ENCODE measurements at regions not wholly inside any gene's neighbourhood (a gene's known extent, or its start where the extent isn't known, plus 50 kb on each side); places are given as distances from the start of the nearest gene placed in this dataset.

DNA sequence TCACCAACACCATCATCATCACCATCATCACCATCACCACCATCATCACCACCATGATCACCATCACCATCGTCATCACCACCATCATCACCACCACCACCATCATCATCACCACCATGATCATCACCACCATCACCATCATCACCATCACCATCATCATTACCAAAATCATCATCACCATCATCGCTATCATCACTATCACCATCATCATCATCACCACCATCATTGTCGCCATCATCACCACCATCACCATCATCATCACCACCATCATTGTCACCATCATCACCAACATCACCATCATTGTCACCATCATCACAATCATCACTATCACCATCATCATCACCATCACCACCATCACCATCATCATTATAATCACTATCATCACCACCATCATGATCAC lies 893.5 kb downstream of the TBC1D22A start:
- Histone ChIP-seq H3K27me3 (replicated peaks in 1 of 7) (peaks cover 0 to 11% (median 0%) of the 10 kb centered on the region in 7 donors), H3K4me1 (no peaks in the 10 kb centered on the region), H3K36me3 (no peaks in the 10 kb centered on the region), H3K27ac (no peak overlapping the region), H3K4me3 (no peak overlapping the region), H3K9me3 (peaks cover 0 to 2% (median 0%) of the 10 kb centered on the region in 8 donors)
- 62 to 64% (median 63%) methylated on average over 3 of the region's 3 CpGs for WGBS, 5 donors
- no peak for TF ChIP-seq POLR2A (IDR thresholded peaks at IDR 0.05)
- no peak for TF ChIP-seq POLR2AphosphoS5 (IDR thresholded peaks at IDR 0.05)
- TF ChIP-seq, protein P1, sequence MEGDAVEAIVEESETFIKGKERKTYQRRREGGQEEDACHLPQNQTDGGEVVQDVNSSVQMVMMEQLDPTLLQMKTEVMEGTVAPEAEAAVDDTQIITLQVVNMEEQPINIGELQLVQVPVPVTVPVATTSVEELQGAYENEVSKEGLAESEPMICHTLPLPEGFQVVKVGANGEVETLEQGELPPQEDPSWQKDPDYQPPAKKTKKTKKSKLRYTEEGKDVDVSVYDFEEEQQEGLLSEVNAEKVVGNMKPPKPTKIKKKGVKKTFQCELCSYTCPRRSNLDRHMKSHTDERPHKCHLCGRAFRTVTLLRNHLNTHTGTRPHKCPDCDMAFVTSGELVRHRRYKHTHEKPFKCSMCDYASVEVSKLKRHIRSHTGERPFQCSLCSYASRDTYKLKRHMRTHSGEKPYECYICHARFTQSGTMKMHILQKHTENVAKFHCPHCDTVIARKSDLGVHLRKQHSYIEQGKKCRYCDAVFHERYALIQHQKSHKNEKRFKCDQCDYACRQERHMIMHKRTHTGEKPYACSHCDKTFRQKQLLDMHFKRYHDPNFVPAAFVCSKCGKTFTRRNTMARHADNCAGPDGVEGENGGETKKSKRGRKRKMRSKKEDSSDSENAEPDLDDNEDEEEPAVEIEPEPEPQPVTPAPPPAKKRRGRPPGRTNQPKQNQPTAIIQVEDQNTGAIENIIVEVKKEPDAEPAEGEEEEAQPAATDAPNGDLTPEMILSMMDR (IDR thresholded peaks at IDR 0.05 in 8 of 11, conservative IDR thresholded peaks at IDR 0.05 in 3 of 11): no peak
- no peak for DNase-seq
- intact Hi-C loops (cut with DNase I; ENCODE audit: low total_unique reads): no loop called here

DNA sequence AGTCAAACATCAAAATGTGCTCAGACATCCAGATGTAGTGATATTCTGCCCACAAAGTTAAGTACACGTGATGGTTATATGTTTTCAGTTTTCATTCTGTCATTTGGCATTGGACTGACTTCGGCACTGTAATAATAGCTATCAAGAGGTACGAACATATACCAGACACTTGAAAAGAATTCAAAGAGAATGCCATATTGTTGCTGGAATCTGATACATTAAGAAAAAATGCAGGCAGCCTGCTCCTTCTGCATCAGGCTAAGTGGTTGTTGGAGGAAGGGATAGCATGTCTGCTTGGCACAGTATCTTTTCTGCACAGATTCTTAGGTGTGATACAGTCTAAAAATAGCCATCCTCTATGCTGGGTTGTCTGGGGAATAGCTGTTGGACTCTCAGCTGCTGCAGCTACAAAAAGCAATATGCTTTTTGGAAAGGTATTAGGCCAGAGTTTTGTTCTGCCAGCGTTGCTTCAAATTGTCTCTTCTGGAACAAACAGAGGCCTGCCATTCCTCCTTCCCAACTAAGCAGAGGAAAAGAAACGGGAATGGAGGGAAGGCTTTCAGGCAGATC lies 892.6 kb downstream of the TBC1D22A start:
- Histone ChIP-seq H3K9me3 (peaks cover 0 to 2% (median 0%) of the 10 kb centered on the region in 8 donors), H3K36me3 (no peaks in the 10 kb centered on the region), H3K27me3 (replicated peaks in 1 of 7) (peaks cover 0 to 11% (median 0%) of the 10 kb centered on the region in 7 donors), H3K4me1 (no peaks in the 10 kb centered on the region), H3K4me3 (no peak overlapping the region), H3K27ac (no peak overlapping the region)
- WGBS, 5 donors: 79 to 92% (median 85%) methylated on average over 5 of the region's 5 CpGs
- TF ChIP-seq, protein P1 (IDR thresholded peaks at IDR 0.05 in 8 of 11, conservative IDR thresholded peaks at IDR 0.05 in 3 of 11): no peak
- no peak for TF ChIP-seq POLR2A (IDR thresholded peaks at IDR 0.05)
- TF ChIP-seq POLR2AphosphoS5 (IDR thresholded peaks at IDR 0.05): no peak
- intact Hi-C loops (cut with DNase I; ENCODE audit: low total_unique reads): no loop called here
- DNase-seq: no peak

DNA sequence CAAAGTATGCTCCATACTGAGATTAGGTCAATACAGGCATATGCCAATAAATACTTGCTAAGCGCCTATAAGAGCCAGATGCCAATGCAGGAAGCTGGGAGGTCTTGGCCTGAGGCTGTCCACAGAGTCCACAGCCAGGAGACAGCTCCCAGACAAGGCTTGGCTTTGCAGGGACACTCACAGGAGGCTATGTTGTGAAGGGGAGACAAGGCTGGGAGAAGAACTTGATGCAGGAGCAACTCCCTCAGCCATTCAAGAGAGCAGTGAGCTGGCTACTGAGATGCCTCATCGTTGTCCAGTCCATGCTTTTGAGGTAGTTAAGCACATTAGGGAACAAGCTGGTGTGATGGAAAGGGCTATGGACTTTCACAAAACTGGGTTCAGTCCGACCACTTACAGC lies 891.5 kb downstream of the TBC1D22A start:
- DNase-seq: no peak
- 60 to 76% (median 71%) methylated on average over 3 of the region's 3 CpGs for WGBS, 5 donors
- Histone ChIP-seq H3K9me3 (no peaks in the 10 kb centered on the region), H3K4me3 (no peak overlapping the region), H3K4me1 (no peaks in the 10 kb centered on the region), H3K27me3 (replicated peaks in 1 of 7) (peaks cover 0 to 11% (median 0%) of the 10 kb centered on the region in 7 donors), H3K36me3 (no peaks in the 10 kb centered on the region), H3K27ac (no peak overlapping the region)
- no peak for TF ChIP-seq POLR2AphosphoS5 (IDR thresholded peaks at IDR 0.05)
- TF ChIP-seq, protein P1 (IDR thresholded peaks at IDR 0.05 in 8 of 11, conservative IDR thresholded peaks at IDR 0.05 in 3 of 11): no peak
- TF ChIP-seq POLR2A (IDR thresholded peaks at IDR 0.05): no peak
- intact Hi-C loops (cut with DNase I; ENCODE audit: low total_unique reads): no loop called here

DNA sequence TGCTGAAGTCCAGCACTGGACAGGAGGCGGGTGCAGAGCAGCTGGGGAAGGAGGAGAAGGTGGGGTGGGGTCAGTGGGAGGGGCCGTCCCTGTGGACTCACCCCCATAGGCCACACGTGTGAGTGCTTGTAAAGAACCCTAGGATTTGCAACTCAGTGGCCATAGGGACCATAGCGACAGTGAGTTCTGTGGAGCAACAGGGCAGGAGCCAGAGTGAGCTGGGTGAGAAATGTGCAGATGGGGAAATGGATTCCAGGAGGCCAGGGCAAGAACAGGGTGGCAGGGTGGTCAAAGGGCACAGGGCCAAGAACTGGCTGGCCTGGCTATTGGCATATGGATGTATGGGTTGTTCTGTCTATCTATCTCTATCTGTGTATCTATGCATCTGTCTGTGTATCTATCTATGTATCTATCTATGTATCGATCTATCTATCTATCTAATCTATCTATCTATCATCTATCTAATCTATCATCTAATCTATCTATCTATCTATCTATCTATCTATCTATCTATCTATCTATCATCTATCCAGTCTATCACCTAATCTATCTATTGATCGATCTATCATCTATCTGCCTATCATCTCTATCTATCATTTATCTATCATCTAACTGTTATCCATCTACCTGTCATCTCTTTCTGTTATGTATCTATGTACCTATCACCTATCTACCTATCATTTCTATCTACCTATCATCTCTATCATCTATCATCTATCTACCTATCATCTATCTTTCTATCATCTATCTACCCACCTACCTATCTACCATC lies 889.0 kb downstream of the TBC1D22A start:
- no peak overlapping the region for H3K27ac ChIP-seq
- intact Hi-C loops (cut with DNase I; ENCODE audit: low total_unique reads): no loop called here
- H3K4me1 ChIP-seq: no peaks in the 10 kb centered on the region
- DNase-seq: no peak
- H3K27me3 ChIP-seq (replicated peaks in 1 of 7): peaks cover 0 to under 1% (median 0%) of the 10 kb centered on the region in 7 donors
- H3K36me3 ChIP-seq: no peaks in the 10 kb centered on the region
- H3K4me3 ChIP-seq: no peak overlapping the region
- WGBS, 5 donors: 67 to 82% (median 75%) methylated on average over 6 of the region's 6 CpGs
- H3K9me3 ChIP-seq: no peaks in the 10 kb centered on the region
- TF ChIP-seq POLR2AphosphoS5 (IDR thresholded peaks at IDR 0.05) (no peak), POLR2A (IDR thresholded peaks at IDR 0.05) (no peak)
- TF ChIP-seq, protein P1 (IDR thresholded peaks at IDR 0.05 in 8 of 11, conservative IDR thresholded peaks at IDR 0.05 in 3 of 11): no peak

All from spleen (tissue), 11 donors.